GM19463 (cell line): ENCODE measurements at regions not wholly inside any gene's neighbourhood (a gene's known extent, or its start where the extent isn't known, plus 50 kb on each side); places are given as distances from the start of the nearest gene placed in this dataset.
"Not testable (repeated sequence)": the region's sequence is repeated elsewhere in the genome, so short reads cannot be mapped to it uniquely, and the experiment has no call there.

Experiments
- ATAC-seq: cut with Tn5 transposase; IDR thresholded peaks from one replicate; pipeline ENCODE4 v1.9.1; 2021; ENCODE audit warnings: mild to moderate bottlenecking, moderate library complexity; ENCODE audit not compliant: unreplicated experiment

DNA sequence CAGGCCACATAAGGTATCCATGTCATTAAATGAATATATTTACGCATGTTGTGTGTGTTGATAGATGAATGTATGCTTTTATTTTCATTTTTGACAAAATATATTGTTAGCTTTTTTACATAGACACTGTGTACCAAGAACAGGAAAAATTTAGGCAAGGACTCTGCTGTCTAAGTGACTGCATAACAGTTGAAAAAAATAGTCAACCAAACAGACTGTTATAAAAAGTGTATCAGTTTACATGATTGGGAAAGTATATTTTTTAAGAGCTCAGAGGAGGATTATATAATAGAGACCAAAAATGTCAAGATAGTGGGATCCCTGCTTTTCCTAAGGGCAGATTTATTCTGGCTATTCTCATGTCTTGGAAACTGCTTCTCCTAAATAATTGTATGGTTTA, 858.0 kb downstream of the SLITRK1 start:
- no peak for ATAC-seq

- ATAC-seq = no peak
These were observed 862.3 kb downstream of the SLITRK1 start for GRCh38 chr13:83019986-83020385.

DNA sequence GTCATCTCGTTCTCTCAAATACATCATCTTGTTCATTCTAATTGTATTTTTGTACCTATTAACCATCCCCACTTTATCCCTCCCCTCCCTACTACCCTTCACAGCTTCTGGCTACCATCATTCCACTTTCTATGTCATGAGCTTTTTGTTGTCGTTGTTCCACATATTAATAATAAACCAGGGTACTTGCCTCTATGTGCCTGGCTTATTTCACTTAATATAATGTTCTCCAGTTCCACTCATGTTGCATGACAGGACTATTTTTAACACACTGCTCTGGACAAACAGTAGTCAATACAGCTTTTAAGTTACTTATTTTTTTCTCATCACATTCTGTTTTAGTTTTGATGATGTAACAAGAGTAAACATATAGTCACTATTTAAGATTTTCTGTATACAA, 872.3 kb downstream of the SLITRK1 start:
- no peak for ATAC-seq

DNA sequence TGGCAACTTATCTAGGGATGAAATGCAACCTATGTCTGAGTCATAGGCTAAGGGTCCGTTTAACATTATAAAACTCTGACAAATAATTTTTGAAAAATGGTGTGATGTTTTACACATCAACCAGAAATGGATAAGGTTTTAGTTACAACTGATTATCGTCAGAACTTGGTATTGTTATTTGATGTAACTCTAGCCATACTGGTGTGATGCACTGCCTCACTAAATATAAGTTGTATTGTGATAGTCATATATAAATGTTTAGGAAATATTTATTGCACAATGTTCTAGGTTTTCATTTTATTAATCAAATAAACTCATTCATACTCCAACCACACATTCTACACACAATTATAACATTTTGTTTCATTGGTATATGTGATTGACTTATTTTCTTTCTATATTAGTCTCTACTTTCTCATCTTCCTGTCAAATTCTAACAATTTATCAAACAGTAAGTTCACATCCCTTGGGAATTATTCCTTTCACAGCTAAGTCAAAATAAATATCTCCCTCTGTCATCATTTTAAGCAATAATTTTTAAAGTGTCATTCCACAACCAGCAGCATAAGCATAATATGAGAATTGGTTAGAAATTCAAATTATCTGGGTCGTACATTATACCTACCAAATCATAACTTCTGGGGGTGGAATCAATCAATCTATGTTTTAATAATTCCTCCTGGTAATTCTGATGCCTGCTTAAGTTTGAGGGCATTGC, 873.9 kb downstream of the SLITRK1 start:
- ATAC-seq = no peak

- ATAC-seq = no peak
These were observed 875.0 kb downstream of the SLITRK1 start for GRCh38 chr13:83007226-83007625.

- no peak for ATAC-seq
These were observed 879.1 kb downstream of the SLITRK1 start for GRCh38 chr13:83003185-83003584.

DNA sequence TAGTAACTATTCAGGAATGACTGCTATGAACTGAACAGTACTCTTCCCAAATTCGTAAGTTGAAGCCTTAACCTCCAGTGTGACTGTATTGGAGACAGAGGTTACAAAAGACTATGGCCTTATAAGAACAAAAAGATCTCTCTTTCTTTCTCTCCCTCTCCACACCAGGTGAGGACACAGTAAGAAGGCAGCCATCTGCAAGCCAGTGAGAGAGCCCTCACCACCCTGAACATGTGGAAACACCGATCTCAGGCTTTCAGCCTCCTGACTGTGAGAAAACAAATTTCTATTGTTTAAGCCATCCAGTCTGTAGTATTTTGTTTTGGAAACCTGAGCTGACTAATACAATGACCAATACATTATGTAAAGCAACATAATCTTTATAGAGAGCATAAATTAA, 888.9 kb downstream of the SLITRK1 start:
- no peak for ATAC-seq

DNA sequence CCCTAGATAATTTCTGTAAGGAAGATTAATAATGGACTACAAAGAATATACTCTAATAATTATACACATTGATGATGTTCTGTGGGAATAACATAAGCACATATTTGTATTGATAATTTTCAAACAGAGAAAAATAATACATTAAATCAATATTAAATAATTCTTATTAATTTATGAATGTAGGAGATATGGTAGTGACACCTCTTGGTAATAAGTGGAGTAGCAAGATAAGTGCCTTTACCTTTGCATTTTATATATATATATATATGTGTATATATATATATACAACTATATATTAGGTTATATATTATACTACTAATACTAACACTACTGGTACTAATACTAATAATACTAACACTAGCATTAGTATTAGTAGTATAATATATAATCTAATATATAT, 905.8 kb downstream of the SLITRK1 start:
- no peak for ATAC-seq

DNA sequence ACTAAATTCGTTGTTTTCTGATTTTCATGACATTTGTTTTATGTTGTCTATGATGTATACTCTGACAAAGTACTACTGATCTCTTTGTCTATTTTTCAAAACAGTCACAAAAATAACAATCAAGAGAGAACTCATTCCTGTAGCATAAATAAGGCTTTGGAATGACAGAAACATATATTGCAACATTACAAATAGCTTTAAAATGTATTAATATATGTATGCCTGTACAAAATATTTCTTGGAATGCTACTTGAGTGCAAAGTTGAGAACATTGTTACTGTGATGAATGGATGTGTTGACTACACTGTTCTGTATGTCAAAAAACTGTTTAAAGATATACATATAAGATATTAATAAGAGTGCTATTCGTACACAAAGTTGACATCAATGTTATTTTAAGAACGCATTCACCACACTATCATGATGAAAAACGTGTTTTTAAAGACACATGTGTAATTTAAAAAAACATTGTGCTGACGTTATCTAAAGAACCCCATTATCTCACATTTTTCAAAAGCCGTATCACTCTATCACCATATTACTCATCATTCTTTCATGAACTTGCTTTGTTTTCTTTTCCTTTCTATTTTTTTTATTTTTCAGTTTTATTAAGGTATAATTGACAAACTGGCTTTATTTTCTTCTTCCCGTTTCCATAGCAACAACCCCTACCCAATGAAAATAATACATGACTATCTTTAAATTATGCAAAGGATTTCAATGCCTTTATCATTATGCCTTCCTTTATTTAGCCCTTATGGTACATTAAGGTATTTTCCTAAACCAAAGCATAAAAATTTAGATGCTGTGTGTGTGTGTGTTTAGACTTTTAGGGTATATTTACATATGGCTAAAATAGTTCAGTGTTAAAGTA, 918.8 kb downstream of the SLITRK1 start:
- no peak for ATAC-seq

GRCh38 chr13:82962397-82962796, 919.9 kb downstream of the SLITRK1 start:
- no peak for ATAC-seq

DNA sequence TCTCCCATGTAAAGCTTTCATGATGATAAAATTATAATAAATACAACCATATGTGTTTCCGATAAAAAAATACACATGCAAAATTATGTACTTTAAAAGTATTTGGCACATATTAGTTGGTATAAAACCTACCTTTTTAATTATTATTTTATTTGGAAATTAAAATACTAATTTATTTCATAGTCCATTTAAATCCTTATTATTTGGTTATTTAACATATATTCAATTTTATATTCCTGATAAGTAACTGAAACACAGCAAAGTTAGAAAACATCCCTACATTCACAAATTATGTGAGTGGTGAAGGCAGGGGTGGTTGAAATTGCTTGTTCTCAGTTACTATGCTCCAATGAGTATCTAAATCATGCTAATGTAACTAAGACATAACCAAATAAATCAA, 920.5 kb downstream of the SLITRK1 start:
- no peak for ATAC-seq

DNA sequence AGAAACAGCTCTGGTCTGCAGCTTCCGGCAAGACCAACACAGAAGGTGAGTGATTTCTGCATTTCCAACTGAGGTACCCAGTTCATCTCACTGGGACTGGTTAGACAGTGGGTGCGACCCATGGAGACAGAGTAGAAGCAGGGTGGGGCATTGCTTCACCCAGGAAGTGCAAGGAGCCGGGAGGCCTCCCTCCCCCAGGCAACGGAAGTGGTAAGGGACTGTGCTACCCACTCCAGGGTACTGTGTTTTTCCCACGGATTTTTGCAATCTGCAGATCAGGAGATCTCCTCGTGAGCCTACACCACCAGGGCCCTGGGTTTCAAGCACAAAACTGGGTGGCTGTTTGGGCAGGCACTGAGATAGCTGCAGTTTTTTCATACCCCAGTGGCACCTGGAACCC, 929.9 kb downstream of the SLITRK1 start:
- ATAC-seq = not testable (repeated sequence)

GRCh38 chr13:82947683-82948082, 934.6 kb downstream of the SLITRK1 start:
- no peak for ATAC-seq

DNA sequence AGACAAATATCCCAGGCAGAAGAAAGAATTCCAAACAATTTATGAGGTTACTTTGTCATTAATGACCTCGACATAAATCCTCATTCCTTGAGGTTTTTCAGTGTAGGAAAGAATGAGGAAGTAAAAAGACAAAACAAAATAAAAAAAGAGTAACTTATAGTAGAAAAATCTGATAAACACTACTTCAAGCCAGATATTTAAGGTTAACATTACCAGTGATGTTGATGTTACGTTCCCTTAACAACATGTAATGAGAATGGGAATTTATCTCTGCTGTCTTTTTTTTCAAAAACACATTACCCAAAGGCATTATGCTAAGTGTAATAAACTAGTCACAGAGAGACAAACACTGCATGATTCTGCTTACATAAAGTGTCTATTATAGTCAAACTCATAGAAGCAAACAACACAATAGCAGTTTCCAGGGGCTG, 935.1 kb downstream of the SLITRK1 start:
- no peak for ATAC-seq

GRCh38 chr13:82938644-82939043, 943.6 kb downstream of the SLITRK1 start:
- no peak for ATAC-seq

DNA sequence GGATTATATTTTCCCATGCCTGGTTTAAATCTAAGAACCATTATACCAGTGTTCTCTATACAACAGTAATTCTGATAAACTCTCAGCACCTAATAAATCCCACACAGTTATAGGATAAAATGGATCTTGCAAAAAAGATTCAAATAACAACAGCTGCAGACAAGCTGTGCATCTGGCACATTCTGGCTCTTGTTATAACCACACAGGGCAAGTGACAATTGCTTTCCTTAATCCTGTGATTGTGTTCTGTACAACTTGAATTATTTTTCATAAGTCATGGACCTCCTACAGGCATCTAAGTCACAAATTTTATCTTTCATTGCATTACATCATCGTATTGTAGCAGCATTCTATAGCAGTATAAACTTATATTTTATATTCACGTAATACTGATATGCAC, 948.3 kb downstream of the SLITRK1 start:
- no peak for ATAC-seq

- ATAC-seq = no peak
These were observed 957.2 kb downstream of the SLITRK1 start for GRCh38 chr13:82925114-82925513.

DNA sequence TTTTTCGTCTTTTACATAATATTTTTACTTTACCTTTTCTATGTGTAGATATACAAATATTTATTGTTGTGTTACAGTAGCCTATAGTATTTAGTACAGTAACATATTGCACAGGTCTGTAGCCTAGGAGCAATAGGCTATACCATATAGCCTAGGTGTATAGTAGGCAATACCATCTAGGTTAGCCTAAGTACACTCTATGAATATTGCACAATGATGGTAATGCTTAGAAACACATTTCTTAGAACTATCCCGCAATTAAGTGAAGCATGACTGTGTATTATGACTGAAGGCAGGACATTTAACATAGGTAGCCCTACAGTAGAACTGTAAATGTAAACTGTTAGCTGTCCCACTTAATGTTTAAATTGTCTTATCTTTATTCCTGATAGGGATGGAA, 964.3 kb downstream of the SLITRK1 start:
- no peak for ATAC-seq

DNA sequence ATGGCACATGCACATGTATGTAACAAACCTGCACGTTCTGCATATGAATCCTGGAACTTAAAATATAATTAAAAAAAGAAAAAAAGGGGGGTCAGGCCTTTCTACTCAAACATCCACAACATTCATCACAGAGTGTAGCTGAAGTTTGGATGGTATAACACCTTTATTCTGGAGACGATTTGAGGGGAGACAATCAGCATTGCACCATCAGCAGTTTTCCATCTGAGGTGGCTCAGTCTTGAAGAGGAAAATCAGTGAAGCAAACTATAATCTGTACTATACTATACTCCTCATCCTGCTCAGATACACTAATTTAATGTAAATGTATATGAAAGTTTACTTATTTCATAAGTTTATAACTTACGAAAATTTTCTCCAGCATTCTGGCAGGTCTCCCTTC, 969.7 kb downstream of the SLITRK1 start:
- no peak for ATAC-seq

- ATAC-seq = no peak
These were observed 977.2 kb downstream of the SLITRK1 start for GRCh38 chr13:82905071-82905470.

GRCh38 chr13:82900453-82900852, 981.8 kb downstream of the SLITRK1 start:
- ATAC-seq = no peak

DNA sequence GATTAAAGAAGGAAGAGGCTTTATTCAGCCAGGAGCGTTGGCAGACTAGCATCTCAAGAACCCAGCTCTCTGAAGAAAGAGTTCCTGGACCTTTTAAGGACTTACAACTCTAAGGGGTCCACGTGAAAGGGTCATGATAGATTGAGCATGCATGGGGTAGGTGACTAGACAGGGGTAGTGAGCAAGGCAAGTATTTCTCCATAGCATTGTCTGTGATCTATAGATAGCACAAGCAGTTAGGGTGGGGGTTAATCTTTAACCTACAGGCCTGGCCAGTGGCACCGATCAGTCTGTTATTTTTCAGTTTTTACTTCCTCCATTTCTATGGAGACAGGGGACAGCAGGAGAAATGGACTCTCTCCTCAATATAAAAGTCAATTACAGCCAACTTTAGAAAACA, 983.7 kb downstream of the SLITRK1 start:
- no peak for ATAC-seq
